H1 (cell line): ENCODE measurements at regions not wholly inside any gene's neighbourhood (a gene's known extent, or its start where the extent isn't known, plus 50 kb on each side); places are given as distances from the start of the nearest gene placed in this dataset.

Experiments
- CTCF ChIA-PET: fragments of 300-600 bp; sonication (Branson Sonifier 250); formaldehyde crosslinking; loops from one replicate; lab custom pipeline; 2021; ENCODE audit not compliant: partially characterized antibody; lab: Charles Lee
- POLR2A ChIA-PET: fragments of 300-600 bp; sonication (Branson Sonifier 250); formaldehyde crosslinking; loops from one replicate; lab custom pipeline; 2021; ENCODE audit warnings: inconsistent platforms; ENCODE audit not compliant: partially characterized antibody; lab: Charles Lee
- DNase-seq, 2 experiments: peaks; one replicate each; pipeline versions ENCODE4 v3.0.0 to v3.0.0-alpha.2; 2010 to 2022; ENCODE audit warnings: low spot score in 2 of 2, low read depth in 1 of 2, mixed read lengths in 1 of 2
- FAIRE-seq: peaks from 2 replicates; lab custom pipeline; 2011; peaks lifted over from hg19 to GRCh38; lab: Jason Lieb, UNC
- H2AFZ ChIP-seq: 2 replicates; pipeline ENCODE4 v1.8.1; 2012; ENCODE audit warnings: low read length, inconsistent platforms
- H2AK5ac ChIP-seq: 2 replicates; pipeline ENCODE4 v1.6.1; 2013; ENCODE audit warnings: low read depth, low read length
- H2BK120ac ChIP-seq: replicated peaks from 2 replicates; pipeline ENCODE3; 2013; ENCODE audit warnings: low read depth, low read length, inconsistent platforms
- H2BK12ac ChIP-seq: 2 replicates; pipeline ENCODE4 v1.6.1; 2013; ENCODE audit warnings: low read depth, low read length
- H2BK15ac ChIP-seq: 2 replicates; pipeline ENCODE4 v1.6.1; 2013; ENCODE audit warnings: low read length
- H2BK20ac ChIP-seq: 2 replicates; pipeline ENCODE4 v1.6.1; 2013; ENCODE audit warnings: low read length
- H2BK5ac ChIP-seq: 2 replicates; pipeline ENCODE4 v1.6.1; 2013; ENCODE audit warnings: low read depth, low read length
- H3K14ac ChIP-seq: 2 replicates; pipeline ENCODE4 v1.6.1; 2013; ENCODE audit warnings: inconsistent platforms; ENCODE audit not compliant: insufficient read length
- H3K18ac ChIP-seq: 2 replicates; pipeline ENCODE4 v1.6.1; 2013; ENCODE audit warnings: low read length; ENCODE audit errors: extremely low read depth
- H3K23ac ChIP-seq: 2 replicates; pipeline ENCODE4 v1.6.1; 2013; ENCODE audit warnings: inconsistent platforms; ENCODE audit not compliant: insufficient read length
- H3K23me2 ChIP-seq: 2 replicates; pipeline ENCODE4 v1.6.1; 2013; ENCODE audit warnings: low read depth, low read length
- H3K27ac ChIP-seq: 2 replicates; pipeline ENCODE4 v1.6.1; 2011; ENCODE audit warnings: low read depth, low read length, inconsistent platforms
- H3K27me3 ChIP-seq, 4 experiments: replicated peaks in 1 of 4; 1 replicate in 1 of 4; 2 replicates in 3 of 4; pipeline versions ENCODE4 v1.6.1 to v1.8.1; 2011 to 2013; ENCODE audit warnings: low read length in 3 of 4, mild to moderate bottlenecking in 3 of 4, inconsistent platforms in 2 of 4, mixed read lengths in 2 of 4, moderate library complexity in 1 of 4; ENCODE audit not compliant: control insufficient read depth in 3 of 4, insufficient read depth in 3 of 4; ENCODE audit errors: extremely low read depth in 1 of 4
- H3K36me3 ChIP-seq, 4 experiments: 2 replicates each; pipeline versions ENCODE4 v1.6.1 to v1.8.1; 2011 to 2013; ENCODE audit warnings: mild to moderate bottlenecking in 4 of 4, low read length in 3 of 4, moderate library complexity in 2 of 4, control low read depth in 1 of 4, inconsistent platforms in 1 of 4; ENCODE audit not compliant: insufficient read depth in 4 of 4, control insufficient read depth in 2 of 4
- H3K4ac ChIP-seq: replicated peaks from 2 replicates; pipeline ENCODE3; 2013; ENCODE audit warnings: low read length, low read depth, mixed read lengths, inconsistent platforms; ENCODE audit not compliant: insufficient read length
- H3K4me1 ChIP-seq, 4 experiments: replicated peaks in 1 of 4; 1 replicate in 1 of 4; 2 replicates in 3 of 4; pipeline versions ENCODE4 v1.6.1 to v1.8.1; 2011 to 2013; ENCODE audit warnings: low read length in 3 of 4, inconsistent platforms in 2 of 4, mixed read lengths in 1 of 4; ENCODE audit not compliant: insufficient read depth in 4 of 4, control insufficient read depth in 3 of 4
- H3K4me2 ChIP-seq, 2 experiments: 2 replicates each; pipeline versions ENCODE4 v1.6.1 to v1.8.1; 2011 to 2013; ENCODE audit warnings: low read depth in 2 of 2, low read length in 2 of 2, control low read depth in 1 of 2, inconsistent platforms in 1 of 2, mild to moderate bottlenecking in 1 of 2; ENCODE audit not compliant: insufficient read depth in 1 of 2
- H3K4me3 ChIP-seq, 4 experiments: fragments of 200-600, 300-600 bp in 1 of 4; sonication (generic), shearing (Covaris generic), sonication (Bioruptor Twin) in 1 of 4; 2 replicates each; pipeline versions ENCODE4 v1.5.1 to v1.8.1; 2011 to 2016; ENCODE audit warnings: low read length in 4 of 4, low read depth in 3 of 4, control low read depth in 2 of 4, inconsistent platforms in 2 of 4, mild to moderate bottlenecking in 2 of 4, mixed read lengths in 1 of 4, moderate library complexity in 1 of 4; ENCODE audit not compliant: insufficient read depth in 2 of 4; ENCODE audit errors: extremely low read depth in 1 of 4
- H3K56ac ChIP-seq: replicated peaks from 2 replicates; pipeline ENCODE3; 2013; ENCODE audit warnings: low read depth, mild to moderate bottlenecking, mixed read lengths, low read length, inconsistent platforms; ENCODE audit not compliant: insufficient read length
- H3K79me1 ChIP-seq: 2 replicates; pipeline ENCODE4 v1.6.1; 2013; ENCODE audit warnings: low read depth, low read length, control low read depth
- H3K79me2 ChIP-seq, 2 experiments: 2 replicates each; pipeline versions ENCODE4 v1.6.1 to v1.8.1; 2012 to 2013; ENCODE audit warnings: low read length in 2 of 2, mild to moderate bottlenecking in 2 of 2, inconsistent platforms in 1 of 2; ENCODE audit not compliant: insufficient read depth in 2 of 2, control insufficient read depth in 1 of 2
- H3K9ac ChIP-seq, 4 experiments: replicated peaks in 1 of 4; 1 replicate in 1 of 4; 2 replicates in 3 of 4; pipeline versions ENCODE4 v1.6.1 to v1.8.1; 2011 to 2013; ENCODE audit warnings: low read depth in 3 of 4, low read length in 3 of 4, control low read depth in 2 of 4, mild to moderate bottlenecking in 2 of 4, moderate library complexity in 2 of 4, inconsistent platforms in 1 of 4; ENCODE audit errors: extremely low read depth in 1 of 4
- H3K9me3 ChIP-seq, 2 experiments: 2 replicates each; pipeline versions ENCODE4 v1.6.1 to v1.8.1; 2012 to 2013; ENCODE audit warnings: mild to moderate bottlenecking in 2 of 2, moderate library complexity in 2 of 2, control low read depth in 1 of 2, inconsistent platforms in 1 of 2, low read depth in 1 of 2, low read length in 1 of 2, mixed read lengths in 1 of 2; ENCODE audit not compliant: insufficient read depth in 2 of 2
- H4K20me1 ChIP-seq, 2 experiments: replicated peaks in 1 of 2; 2 replicates each; pipeline versions ENCODE3 to v1.8.1; 2011 to 2013; ENCODE audit warnings: inconsistent platforms in 2 of 2, low read length in 2 of 2, mild to moderate bottlenecking in 1 of 2; ENCODE audit not compliant: insufficient read depth in 2 of 2, control insufficient read depth in 1 of 2
- H4K5ac ChIP-seq: 2 replicates; pipeline ENCODE4 v1.6.1; 2013; ENCODE audit warnings: low read length, low read depth, mixed read lengths, inconsistent platforms; ENCODE audit not compliant: insufficient read length
- H4K8ac ChIP-seq: 2 replicates; pipeline ENCODE4 v1.8.0; 2013; ENCODE audit warnings: mild to moderate bottlenecking, moderate library complexity, low read length, inconsistent platforms; ENCODE audit not compliant: insufficient read depth; ENCODE audit errors: extremely low read depth
- H4K91ac ChIP-seq: replicated peaks from 2 replicates; pipeline ENCODE3; 2013; ENCODE audit warnings: low read length, mixed read lengths, inconsistent platforms; ENCODE audit not compliant: insufficient read length
- BACH1 ChIP-seq: IDR thresholded peaks from 2 replicates; pipeline ENCODE4 v1.6.1; 2012; ENCODE audit warnings: low read length, improper control_type of control experiment
- CHD2 ChIP-seq: IDR thresholded peaks from 2 replicates; pipeline ENCODE4 v1.6.1; 2012; ENCODE audit warnings: low read length, improper control_type of control experiment
- CTBP2 ChIP-seq: IDR thresholded peaks from 2 replicates; pipeline ENCODE4 v1.7.0; 2011; ENCODE audit warnings: borderline replicate concordance, mild to moderate bottlenecking, moderate library complexity, mixed read lengths, low read length; ENCODE audit not compliant: insufficient read depth, insufficient read length
- GABPA ChIP-seq: IDR thresholded peaks from 2 replicates; pipeline ENCODE4 v1.6.1; 2011; ENCODE audit warnings: mild to moderate bottlenecking, low read length, moderate library complexity, borderline replicate concordance; ENCODE audit not compliant: insufficient read depth
- HDAC2 ChIP-seq, 2 experiments: fragments of 300-600 bp in 1 of 2; sonication (generic) in 1 of 2; IDR thresholded peaks; 2 replicates each; pipeline ENCODE4 v1.6.1; 2011 to 2012; ENCODE audit warnings: low read depth in 2 of 2, low read length in 2 of 2, mild to moderate bottlenecking in 2 of 2, moderate library complexity in 2 of 2, borderline replicate concordance in 1 of 2, inconsistent platforms in 1 of 2
- HDAC6 ChIP-seq: IDR thresholded peaks from one replicate; pipeline ENCODE4 v1.7.1; 2012; ENCODE audit warnings: low read depth, mild to moderate bottlenecking, inconsistent platforms, low read length, moderate library complexity
- JUND ChIP-seq: IDR thresholded peaks from 2 replicates; pipeline ENCODE4 v1.6.1; 2011; ENCODE audit warnings: mild to moderate bottlenecking, improper control_type of control experiment, low read length
- POLR2A ChIP-seq, 2 experiments: IDR thresholded peaks; 1 replicate in 1 of 2; 2 replicates in 1 of 2; pipeline ENCODE4 v1.6.1; 2011; ENCODE audit warnings: low read depth in 2 of 2, low read length in 2 of 2, mild to moderate bottlenecking in 2 of 2; ENCODE audit errors: control extremely low read depth in 1 of 2
- RAD21 ChIP-seq, 2 experiments: IDR thresholded peaks in 1 of 2; conservative IDR thresholded peaks in 1 of 2; 2 replicates each; pipeline ENCODE4 v1.6.1; 2011; ENCODE audit warnings: low read depth in 2 of 2, low read length in 2 of 2, improper control_type of control experiment in 1 of 2, inconsistent platforms in 1 of 2, mild to moderate bottlenecking in 1 of 2, moderate library complexity in 1 of 2
- SRF ChIP-seq: IDR thresholded peaks from 2 replicates; pipeline ENCODE4 v1.6.1; 2011; ENCODE audit warnings: mild to moderate bottlenecking, low read depth, low read length, moderate library complexity
- SUZ12 ChIP-seq: fragments of 200-600 bp; sonication (generic); IDR thresholded peaks from 2 replicates; pipeline ENCODE4 v1.6.1; 2012; ENCODE audit warnings: mild to moderate bottlenecking, inconsistent platforms, low read length, moderate library complexity, mixed read lengths
- TEAD4 ChIP-seq: IDR thresholded peaks from 2 replicates; pipeline ENCODE4 v1.6.1; 2012; ENCODE audit warnings: low read depth, low read length, inconsistent platforms, mixed read lengths
- WGBS, 2 experiments: shearing (Covaris generic) in 1 of 2; methylation state at CpG; one replicate each; pipeline versions ENCODE4 v1.1.6 to v1.1.7; 2013 to 2015; ENCODE audit warnings: low lambda C conversion rate in 2 of 2, mixed read lengths in 2 of 2, inconsistent platforms in 1 of 2, low coverage in 1 of 2, missing lambda C conversion rate in 1 of 2; ENCODE audit not compliant: insufficient replicate concordance in 2 of 2, insufficient coverage in 1 of 2, insufficient read length in 1 of 2; ENCODE audit errors: extremely low coverage in 1 of 2, missing lambda C conversion rate in 1 of 2; 5-methylcytosine and 5-hydroxymethylcytosine counted together

DNA sequence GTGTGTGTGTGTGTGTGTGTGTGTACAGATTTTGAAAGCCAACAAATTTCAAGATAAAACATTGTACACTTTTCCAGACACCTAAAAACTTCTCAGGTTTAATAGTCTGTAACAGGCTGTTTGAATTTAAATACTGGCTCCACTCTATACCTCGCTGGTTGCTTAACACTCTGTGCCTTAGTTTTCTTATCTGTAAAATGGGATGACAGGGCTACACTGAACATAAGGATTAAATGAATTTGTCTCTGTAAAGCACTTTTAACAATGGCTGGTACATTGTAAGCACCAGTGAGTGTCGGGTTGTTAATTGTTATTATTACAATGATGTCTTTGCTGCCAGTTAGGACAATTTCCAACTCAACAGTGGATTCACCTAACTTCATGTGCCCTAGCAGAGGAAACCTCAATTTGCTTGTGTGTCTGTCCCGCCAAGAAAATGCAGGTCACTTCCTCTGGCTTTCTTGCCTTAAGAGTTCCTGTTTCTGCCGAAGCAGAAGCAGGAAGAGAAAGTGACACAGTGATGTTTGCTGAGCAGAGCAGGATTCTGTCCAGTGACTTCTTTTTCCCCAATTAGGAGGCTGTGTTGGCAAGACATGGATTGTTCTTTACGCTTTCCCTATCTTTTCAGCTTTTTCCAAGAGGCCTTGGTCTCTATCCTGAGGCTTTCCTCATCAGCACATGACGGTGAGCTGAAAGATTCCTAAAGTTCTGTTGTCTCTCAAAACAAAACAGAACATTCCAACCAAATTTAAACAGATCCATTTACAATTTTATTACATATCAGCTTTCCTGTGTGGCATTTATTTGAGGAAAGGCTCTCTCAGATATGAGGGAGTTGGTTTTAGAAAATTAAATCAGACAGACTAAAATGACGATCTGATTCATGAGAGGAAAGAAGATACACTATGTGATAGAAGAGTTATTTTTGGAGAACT is 154.1 kb upstream of the ATP2B1 start:
- Histone ChIP-seq H3K4me1 (no peaks in the 10 kb centered on the region), H4K20me1 (no peaks in the 10 kb centered on the region), H3K9ac (no peak overlapping the region), H3K36me3 (peaks cover 0 to 3% (median 0%) of the 10 kb centered on the region in 4 experiments; a peak in 1 of 8 replicates), H2BK12ac (peak overlapping the region; percentile 1; the same call in 1 of the 2 replicates), H3K27me3 (peaks cover 15 to 43% (median 29%) of the 10 kb centered on the region in 4 experiments; a peak in 5 of 7 replicates), H3K18ac (no peak overlapping the region), H3K56ac (no peak overlapping the region), H3K79me1 (no peaks in the 10 kb centered on the region), H2BK20ac (no peak overlapping the region), H3K79me2 (no peaks in the 10 kb centered on the region), H3K9me3 (peaks cover 0 to 2% of the 10 kb centered on the region in 2 experiments; a peak in 1 of 4 replicates), H2BK5ac (no peak overlapping the region), H4K91ac (no peak overlapping the region), H2AK5ac (no peak overlapping the region), H3K4ac (no peak overlapping the region), H3K14ac (no peak overlapping the region), H4K5ac (no peak overlapping the region), H3K23ac (no peak overlapping the region), H2BK120ac (no peak overlapping the region), H3K4me3 (no peak overlapping the region), H2AFZ (no peak overlapping the region), H2BK15ac (no peak overlapping the region), H3K27ac (no peak overlapping the region), H3K23me2 (no peaks in the 10 kb centered on the region), H4K8ac (no peak overlapping the region), H3K4me2 (no peak overlapping the region)
- DNase-seq: no peak
- ChIA-PET POLR2A (no interaction called here), CTCF (interaction anchor here (0.6 kb wide), 1 partner anchor 90 kb away, joined by 3 read pairs; no protein-coding TSS in a partner anchor)
- WGBS, 2 experiments: 78% methylated on average over 7 of the region's 7 CpGs; no CpG with 5 or more reads in 1 of the 2 experiments
- no peak for FAIRE-seq
- TF ChIP-seq HDAC2 (IDR thresholded peaks at IDR 0.05; ENCODE audit: borderline replicate concordance in 1 of 2, low read depth in 2 of 2, low read length in 2 of 2): no peak
- no peak for TF ChIP-seq SUZ12
- no peak for TF ChIP-seq JUND
- no peak for TF ChIP-seq RAD21 (IDR thresholded peaks at IDR 0.05 in 1 of 2, conservative IDR thresholded peaks at IDR 0.05 in 1 of 2; ENCODE audit: low read depth in 2 of 2, low read length in 2 of 2)
- no peak for TF ChIP-seq BACH1
- no peak for TF ChIP-seq SRF
- no peak for TF ChIP-seq GABPA
- no peak for TF ChIP-seq HDAC6
- no peak for TF ChIP-seq CHD2
- TF ChIP-seq TEAD4: no peak
- no peak for TF ChIP-seq CTBP2
- TF ChIP-seq POLR2A (IDR thresholded peaks at IDR 0.05; ENCODE audit: control extremely low read depth in 1 of 2, low read depth in 2 of 2, low read length in 2 of 2): no peak
